GM23248 (cell line): ENCODE measurements at regions not wholly inside any gene's neighbourhood (a gene's known extent, or its start where the extent isn't known, plus 50 kb on each side); places are given as distances from the start of the nearest gene placed in this dataset.
A peak's percentile ranks its signal among the peaks of the same experiment; 100 is the strongest.

Experiments
- DNase-seq: peaks from one replicate; pipeline ENCODE4 v3.0.0-alpha.2; 2015
- H2AFZ ChIP-seq: fragments of 200-600 bp; sonication (generic); 2 replicates; pipeline ENCODE4 v1.6.1; 2016; ENCODE audit warnings: antibody characterized with exemption
- H3F3A ChIP-seq: fragments of 200-600 bp; sonication (generic); 2 replicates; pipeline ENCODE4 v1.6.1; 2016; ENCODE audit warnings: mild to moderate bottlenecking, antibody characterized with exemption, mixed run types; ENCODE audit not compliant: insufficient read depth
- H3K27ac ChIP-seq: fragments of 200-600 bp; sonication (generic); 2 replicates; pipeline ENCODE4 v1.5.1; 2016; ENCODE audit warnings: mild to moderate bottlenecking
- H3K27me3 ChIP-seq: fragments of 200-600 bp; sonication (generic); replicated peaks from 2 replicates; pipeline ENCODE4 v1.6.1; 2016; ENCODE audit warnings: mild to moderate bottlenecking; ENCODE audit not compliant: insufficient read depth
- H3K36me3 ChIP-seq: fragments of 200-600 bp; sonication (generic); 2 replicates; pipeline ENCODE4 v1.6.1; 2016; ENCODE audit warnings: low read depth, mild to moderate bottlenecking
- H3K4me1 ChIP-seq: fragments of 200-600 bp; sonication (generic); 2 replicates; pipeline ENCODE4 v1.6.1; 2016; ENCODE audit warnings: mild to moderate bottlenecking; ENCODE audit not compliant: insufficient read depth
- H3K4me2 ChIP-seq: fragments of 200-600 bp; sonication (generic); one replicate; pipeline ENCODE4 v1.6.1; 2016; ENCODE audit warnings: mild to moderate bottlenecking; ENCODE audit not compliant: unreplicated experiment
- H3K4me3 ChIP-seq: fragments of 200-600 bp; sonication (generic); 2 replicates; pipeline ENCODE4 v1.5.1; 2016; ENCODE audit warnings: mild to moderate bottlenecking
- H3K79me2 ChIP-seq: fragments of 200-600 bp; sonication (generic); 2 replicates; pipeline ENCODE4 v1.6.1; 2016; ENCODE audit warnings: mild to moderate bottlenecking; ENCODE audit not compliant: insufficient read depth
- H3K9ac ChIP-seq: fragments of 200-600 bp; sonication (generic); 2 replicates; pipeline ENCODE4 v1.6.1; 2016; ENCODE audit warnings: mild to moderate bottlenecking
- H3K9me2 ChIP-seq: fragments of 200-600 bp; sonication (generic); 2 replicates; pipeline ENCODE4 v1.6.1; 2016; ENCODE audit warnings: mixed run types, mild to moderate bottlenecking, moderate library complexity; ENCODE audit not compliant: insufficient read depth
- H3K9me3 ChIP-seq: fragments of 200-600 bp; sonication (generic); one replicate; pipeline ENCODE4 v1.6.1; 2017; ENCODE audit warnings: low read depth
- H4K20me1 ChIP-seq: fragments of 200-600 bp; sonication (generic); 2 replicates; pipeline ENCODE4 v1.6.0; 2016; ENCODE audit not compliant: insufficient read depth
- EZH2 ChIP-seq: fragments of 200-600 bp; sonication (generic); IDR thresholded peaks from 2 replicates; pipeline ENCODE4 v1.6.1; 2018; ENCODE audit warnings: antibody characterized with exemption, mild to moderate bottlenecking; ENCODE audit not compliant: insufficient read depth, poor library complexity, severe bottlenecking
- EZH2phosphoT487 ChIP-seq: fragments of 200-600 bp; sonication (generic); IDR thresholded peaks from 2 replicates; pipeline ENCODE4 v1.6.1; 2018; ENCODE audit warnings: antibody characterized with exemption, moderate library complexity, mild to moderate bottlenecking, low read depth; ENCODE audit not compliant: insufficient read depth
- WGBS, 2 experiments: methylation state at CpG; one replicate each; pipeline ENCODE4 v1.1.6; 2015 to 2017; ENCODE audit warnings: low lambda C conversion rate in 2 of 2, low coverage in 1 of 2; ENCODE audit errors: missing lambda C conversion rate in 2 of 2; 5-methylcytosine and 5-hydroxymethylcytosine counted together
- in situ Hi-C: fragments of 300-500 bp; cut with MboI; formaldehyde crosslinking; loops from 2 replicates; pipeline ENCODE4 v1.15.0; 2020

DNA sequence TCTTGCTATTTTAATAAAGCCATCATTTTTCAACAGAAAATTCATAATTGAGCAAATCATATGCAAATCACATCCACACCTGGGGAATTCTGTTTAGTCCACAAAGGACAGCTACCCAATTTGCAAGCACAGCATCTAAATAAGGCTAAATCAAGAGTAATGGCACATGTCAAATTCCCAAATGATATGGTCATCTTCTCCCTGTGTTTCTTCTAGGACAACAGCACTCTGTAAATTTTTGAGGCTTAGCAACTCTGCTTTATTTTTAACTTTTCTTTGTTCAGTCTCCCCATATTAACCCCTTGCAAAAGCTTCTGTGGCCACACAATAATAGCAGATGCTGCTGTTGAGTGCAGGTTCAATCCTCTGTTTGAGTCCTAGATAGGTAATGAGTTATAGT is 155.6 kb upstream of the DAAM1 start:
- no peaks in the 10 kb centered on the region for H3K79me2 ChIP-seq
- peaks cover 18% of the 10 kb centered on the region for H3K4me1 ChIP-seq
- H3K4me2 ChIP-seq = no peak overlapping the region
- H3K27ac ChIP-seq = no peak overlapping the region
- H3K9ac ChIP-seq = no peak overlapping the region
- no peak for DNase-seq
- TF ChIP-seq EZH2phosphoT487 (no peak), EZH2 (no peak)
- H3K36me3 ChIP-seq = no peaks in the 10 kb centered on the region
- no peak overlapping the region for H2AFZ ChIP-seq
- H3K9me3 ChIP-seq = no peaks in the 10 kb centered on the region
- no peaks in the 10 kb centered on the region for H3K9me2 ChIP-seq
- no peaks in the 10 kb centered on the region for H4K20me1 ChIP-seq
- H3K27me3 ChIP-seq = no peaks in the 10 kb centered on the region
- no peak overlapping the region for H3K4me3 ChIP-seq
- peaks cover 11% of the 10 kb centered on the region; the same call in 1 of the 2 replicates for H3F3A ChIP-seq
- in situ Hi-C loops = loop anchor here (10.0 kb wide), 1 partner anchor 412 kb away; no protein-coding TSS in a partner anchor

GRCh38 chr14:59036134-59036533 is 152.3 kb upstream of the DAAM1 start:
- no peaks in the 10 kb centered on the region for H3K79me2 ChIP-seq
- TF ChIP-seq EZH2 (no peak), EZH2phosphoT487 (no peak)
- in situ Hi-C loops = loop anchor here (10.0 kb wide), 1 partner anchor 409 kb away; no protein-coding TSS in a partner anchor

GRCh38 chr14:59037086-59037485 is 151.4 kb upstream of the DAAM1 start:
- Histone ChIP-seq H3K27me3 (no peaks in the 10 kb centered on the region), H3K9me2 (no peaks in the 10 kb centered on the region), H3K4me3 (no peak overlapping the region), H3K4me1 (peaks cover 5% of the 10 kb centered on the region; the same call in 1 of the 2 replicates), H3K9me3 (no peaks in the 10 kb centered on the region), H3F3A (no peaks in the 10 kb centered on the region), H3K9ac (no peak overlapping the region), H3K36me3 (no peaks in the 10 kb centered on the region), H3K4me2 (no peak overlapping the region), H3K27ac (no peak overlapping the region), H2AFZ (no peak overlapping the region), H4K20me1 (no peaks in the 10 kb centered on the region), H3K79me2 (no peaks in the 10 kb centered on the region)
- TF ChIP-seq EZH2phosphoT487 (no peak), EZH2 (no peak)
- peak; percentile 9 for DNase-seq
- in situ Hi-C loops = loop anchor here (10.0 kb wide), 1 partner anchor 408 kb away; no protein-coding TSS in a partner anchor
- WGBS, 2 experiments = 72 to 75% methylated on average over 3 of the region's 3 CpGs

More at GRCh38 chr14:59036134-59036533, 152.3 kb upstream of the DAAM1 start:
- no peak overlapping the region for H2AFZ ChIP-seq
- no peaks in the 10 kb centered on the region for H3F3A ChIP-seq
- H3K9me2 ChIP-seq = no peaks in the 10 kb centered on the region
- no peaks in the 10 kb centered on the region for H3K27me3 ChIP-seq
- no peak overlapping the region for H3K4me2 ChIP-seq
- H3K4me1 ChIP-seq = peaks cover 5% of the 10 kb centered on the region; the same call in 1 of the 2 replicates
- no peak overlapping the region for H3K9ac ChIP-seq
- WGBS, 2 experiments = 59 to 68% methylated on average over 2 of the region's 2 CpGs
- no peaks in the 10 kb centered on the region for H3K9me3 ChIP-seq
- H3K4me3 ChIP-seq = no peak overlapping the region
- DNase-seq = no peak
- no peak overlapping the region for H3K27ac ChIP-seq
- H4K20me1 ChIP-seq = no peaks in the 10 kb centered on the region
- H3K36me3 ChIP-seq = no peaks in the 10 kb centered on the region

GRCh38 chr14:59037620-59038019 is 150.8 kb upstream of the DAAM1 start:
- no peaks in the 10 kb centered on the region for H3K9me2 ChIP-seq
- in situ Hi-C loops = loop anchor here (10.0 kb wide), 1 partner anchor 407 kb away; no protein-coding TSS in a partner anchor
- no peaks in the 10 kb centered on the region for H3K27me3 ChIP-seq
- H3K36me3 ChIP-seq = no peaks in the 10 kb centered on the region
- no peak overlapping the region for H3K27ac ChIP-seq
- no peak overlapping the region for H3K4me3 ChIP-seq
- TF ChIP-seq EZH2 (no peak), EZH2phosphoT487 (no peak)
- H3K9ac ChIP-seq = no peak overlapping the region
- WGBS, 2 experiments = 75 to 81% methylated on average over 4 of the region's 4 CpGs
- no peak overlapping the region for H3K4me2 ChIP-seq
- DNase-seq = no peak
- H3K4me1 ChIP-seq = peaks cover 4% of the 10 kb centered on the region; the same call in 1 of the 2 replicates
- H3K9me3 ChIP-seq = no peaks in the 10 kb centered on the region
- H4K20me1 ChIP-seq = no peaks in the 10 kb centered on the region
- H2AFZ ChIP-seq = no peak overlapping the region
- no peaks in the 10 kb centered on the region for H3K79me2 ChIP-seq
- H3F3A ChIP-seq = no peaks in the 10 kb centered on the region

DNA sequence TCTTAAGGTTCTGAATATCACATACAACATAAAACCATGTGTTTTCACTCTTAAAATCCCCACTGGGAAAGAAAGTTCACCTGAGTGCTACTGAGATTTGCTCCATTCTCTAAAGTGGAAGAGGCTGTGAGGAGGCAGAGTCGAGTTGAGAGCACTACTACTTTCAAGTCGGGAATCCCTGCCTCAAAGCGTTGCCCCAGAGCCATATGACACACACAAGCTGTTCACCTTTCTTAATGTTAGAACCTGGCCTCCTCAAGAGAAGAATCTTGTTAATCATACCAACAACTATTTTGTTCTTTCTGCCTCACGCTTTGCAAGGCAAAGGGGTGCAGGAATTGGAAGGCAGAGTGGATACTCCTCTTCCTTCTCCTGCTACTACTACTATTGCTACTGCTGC is 149.7 kb upstream of the DAAM1 start:
- DNase-seq = no peak
- Histone ChIP-seq H3K79me2 (no peaks in the 10 kb centered on the region), H3K9me3 (no peaks in the 10 kb centered on the region), H3K9ac (no peak overlapping the region), H3K27me3 (no peaks in the 10 kb centered on the region), H3K4me1 (no peaks in the 10 kb centered on the region), H3K9me2 (no peaks in the 10 kb centered on the region), H2AFZ (no peak overlapping the region), H4K20me1 (no peaks in the 10 kb centered on the region), H3F3A (no peaks in the 10 kb centered on the region), H3K4me2 (no peak overlapping the region), H3K4me3 (no peak overlapping the region), H3K36me3 (no peaks in the 10 kb centered on the region), H3K27ac (no peak overlapping the region)
- in situ Hi-C loops = loop anchor here (10.0 kb wide), 1 partner anchor 406 kb away; no protein-coding TSS in a partner anchor
- WGBS, 2 experiments = 92 to 94% methylated on average over 4 of the region's 4 CpGs
- TF ChIP-seq EZH2 (no peak), EZH2phosphoT487 (no peak)
